GM18868 (cell line): ENCODE measurements at regions not wholly inside any gene's neighbourhood (a gene's known extent, or its start where the extent isn't known, plus 50 kb on each side); places are given as distances from the start of the nearest gene placed in this dataset.
"Not testable (repeated sequence)": the region's sequence is repeated elsewhere in the genome, so short reads cannot be mapped to it uniquely, and the experiment has no call there.

Source experiments
- ATAC-seq: cut with Tn5 transposase; IDR thresholded peaks from one replicate; pipeline ENCODE4 v1.9.1; 2021; ENCODE audit warnings: mild to moderate bottlenecking, moderate library complexity; ENCODE audit not compliant: unreplicated experiment

- ATAC-seq = no peak
Observed at GRCh38 chr3:151557068-151557840, 96.4 kb upstream of the IGSF10 start.

GRCh38 chr3:151556596-151556995, 95.7 kb upstream of the IGSF10 start:
- ATAC-seq = no peak

GRCh38 chr3:151555523-151555922, 94.7 kb upstream of the IGSF10 start:
- no peak for ATAC-seq

GRCh38 chr3:151553888-151554287, 93.0 kb upstream of the IGSF10 start:
- no peak for ATAC-seq

- no peak for ATAC-seq
Observed at GRCh38 chr3:151552589-151552988, 91.7 kb upstream of the IGSF10 start.

- ATAC-seq = no peak
Observed at GRCh38 chr3:151550642-151551041, 89.8 kb upstream of the IGSF10 start.

GRCh38 chr3:151550025-151550618, 89.3 kb upstream of the IGSF10 start:
- ATAC-seq = no peak

GRCh38 chr3:151548195-151548594, 87.3 kb upstream of the IGSF10 start:
- no peak for ATAC-seq

- ATAC-seq = no peak
Observed at GRCh38 chr3:151544164-151544548, 83.3 kb upstream of the IGSF10 start.

GRCh38 chr3:151541178-151541577, 80.3 kb upstream of the IGSF10 start:
- no peak for ATAC-seq

GRCh38 chr3:151539599-151539998, 78.7 kb upstream of the IGSF10 start:
- ATAC-seq = no peak

GRCh38 chr3:151538456-151539393, 77.9 kb upstream of the IGSF10 start:
- no peak for ATAC-seq

GRCh38 chr3:151537726-151538125, 76.9 kb upstream of the IGSF10 start:
- no peak for ATAC-seq

GRCh38 chr3:151526757-151527156, 65.9 kb upstream of the IGSF10 start:
- no peak for ATAC-seq

- ATAC-seq = no peak
Observed at GRCh38 chr3:151520105-151520504, 59.2 kb upstream of the IGSF10 start.

GRCh38 chr3:151511433-151511832, 50.6 kb upstream of the IGSF10 start:
- not testable (repeated sequence) for ATAC-seq
